ENCODE measurements at regions not wholly inside any gene's neighbourhood (a gene's known extent, or its start where the extent isn't known, plus 50 kb on each side); places are given as distances from the start of the nearest gene placed in this dataset.

- Histone ChIP-seq H3K27me3 (ENCODE audit: control insufficient read depth in 2 of 2, insufficient read depth in 2 of 2, low read length in 2 of 2) (no peaks in the 10 kb centered on the region), H3K27ac (ENCODE audit: low read depth in 1 of 2, low read length in 2 of 2) (no peak overlapping the region), H3K9me3 (replicated peaks in 1 of 2; ENCODE audit: control insufficient read depth in 1 of 2, insufficient read depth in 1 of 2, low read length in 2 of 2) (no peaks in the 10 kb centered on the region), H3K79me2 (ENCODE audit: insufficient read depth, low read length) (no peaks in the 10 kb centered on the region), H3K4me3 (replicated peaks in 1 of 3; ENCODE audit: low read depth in 2 of 3, low read length in 3 of 3) (no peak overlapping the region), H4K20me1 (ENCODE audit: insufficient read depth, low read length) (no peaks in the 10 kb centered on the region), H3K36me3 (replicated peaks in 1 of 2; ENCODE audit: control insufficient read depth in 1 of 2, insufficient read depth in 2 of 2, low read length in 2 of 2) (no peaks in the 10 kb centered on the region), H3K4me1 (ENCODE audit: control insufficient read depth in 1 of 2, insufficient read depth in 2 of 2, low read length in 2 of 2) (peaks cover 0 to 9% of the 10 kb centered on the region in 2 donors), H3K9ac (ENCODE audit: insufficient read depth, low read length, poor library complexity, severe bottlenecking) (no peak overlapping the region), H2AFZ (ENCODE audit: insufficient read depth, low read depth, low read length, poor library complexity, severe bottlenecking) (no peak overlapping the region), H3K4me2 (replicated peaks; ENCODE audit: extremely low read depth, low read length, poor library complexity, severe bottlenecking) (no peak overlapping the region)
- Mint-ChIP-seq H3K27ac (no peak overlapping the region), H3K9me3 (peaks cover 0 to 3% (median 0%) of the 10 kb centered on the region in 7 donors), H3K4me3 (no peak overlapping the region), H3K27me3 (ENCODE audit: low read depth in 3 of 3) (peaks cover 0 to 8% (median 0%) of the 10 kb centered on the region in 3 donors), H3K4me1 (peaks cover 8% of the 10 kb centered on the region), H3K36me3 (no peaks in the 10 kb centered on the region)
- no peak for DNase-seq
- intact Hi-C loops (cut with micrococcal nuclease): loop anchor here in 1 of 2 donors (2.0 kb wide), 1 partner anchor 190 kb away; no protein-coding TSS in a partner anchor
- WGBS (ENCODE audit: insufficient coverage): no CpG with 5 or more reads among the region's 5 CpGs
- TF ChIP-seq, protein P1, sequence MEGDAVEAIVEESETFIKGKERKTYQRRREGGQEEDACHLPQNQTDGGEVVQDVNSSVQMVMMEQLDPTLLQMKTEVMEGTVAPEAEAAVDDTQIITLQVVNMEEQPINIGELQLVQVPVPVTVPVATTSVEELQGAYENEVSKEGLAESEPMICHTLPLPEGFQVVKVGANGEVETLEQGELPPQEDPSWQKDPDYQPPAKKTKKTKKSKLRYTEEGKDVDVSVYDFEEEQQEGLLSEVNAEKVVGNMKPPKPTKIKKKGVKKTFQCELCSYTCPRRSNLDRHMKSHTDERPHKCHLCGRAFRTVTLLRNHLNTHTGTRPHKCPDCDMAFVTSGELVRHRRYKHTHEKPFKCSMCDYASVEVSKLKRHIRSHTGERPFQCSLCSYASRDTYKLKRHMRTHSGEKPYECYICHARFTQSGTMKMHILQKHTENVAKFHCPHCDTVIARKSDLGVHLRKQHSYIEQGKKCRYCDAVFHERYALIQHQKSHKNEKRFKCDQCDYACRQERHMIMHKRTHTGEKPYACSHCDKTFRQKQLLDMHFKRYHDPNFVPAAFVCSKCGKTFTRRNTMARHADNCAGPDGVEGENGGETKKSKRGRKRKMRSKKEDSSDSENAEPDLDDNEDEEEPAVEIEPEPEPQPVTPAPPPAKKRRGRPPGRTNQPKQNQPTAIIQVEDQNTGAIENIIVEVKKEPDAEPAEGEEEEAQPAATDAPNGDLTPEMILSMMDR (IDR thresholded peaks at IDR 0.05): no peak
Measured at GRCh38 chrX:43560247-43560946, 95.7 kb upstream of the MAOA start.

DNA sequence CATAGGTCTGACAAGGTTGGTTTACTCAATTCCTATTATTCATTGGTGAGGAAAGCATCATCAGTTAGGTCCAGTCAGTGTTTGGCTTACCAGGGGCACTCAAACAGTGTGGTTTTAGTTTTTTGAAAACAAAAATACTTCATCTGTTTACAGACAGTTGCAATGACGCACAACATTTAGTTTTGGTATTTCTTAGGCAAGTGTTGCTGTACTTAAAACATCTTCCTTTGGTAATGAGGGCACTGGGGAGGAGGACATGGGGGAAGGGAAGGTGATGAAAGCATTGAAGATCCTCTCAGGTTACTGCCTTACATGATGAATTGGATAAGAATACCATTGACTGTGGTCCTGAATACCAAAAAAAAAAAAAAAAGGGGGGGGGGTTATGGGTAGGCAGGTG is 93.7 kb upstream of the MAOA start:
- TF ChIP-seq, protein P1 (IDR thresholded peaks at IDR 0.05): no peak
- H3K27ac ChIP-seq (ENCODE audit: low read depth in 1 of 2, low read length in 2 of 2): no peak overlapping the region
- intact Hi-C loops (cut with micrococcal nuclease): no loop called here
- H2AFZ ChIP-seq (ENCODE audit: insufficient read depth, low read depth, low read length, poor library complexity, severe bottlenecking): no peak overlapping the region
- H3K4me1 Mint-ChIP-seq: peaks cover 8% of the 10 kb centered on the region
- H3K9me3 Mint-ChIP-seq: peaks cover 0 to 3% (median 0%) of the 10 kb centered on the region in 7 donors
- no peaks in the 10 kb centered on the region for H3K36me3 Mint-ChIP-seq
- peaks cover 0 to 9% of the 10 kb centered on the region in 2 donors for H3K4me1 ChIP-seq (ENCODE audit: control insufficient read depth in 1 of 2, insufficient read depth in 2 of 2, low read length in 2 of 2)
- H3K36me3 ChIP-seq (replicated peaks in 1 of 2; ENCODE audit: control insufficient read depth in 1 of 2, insufficient read depth in 2 of 2, low read length in 2 of 2): no peaks in the 10 kb centered on the region
- peaks cover 0 to 2% (median 0%) of the 10 kb centered on the region in 3 donors for H3K27me3 Mint-ChIP-seq (ENCODE audit: low read depth in 3 of 3)
- no peak for DNase-seq
- H3K9ac ChIP-seq (ENCODE audit: insufficient read depth, low read length, poor library complexity, severe bottlenecking): no peak overlapping the region
- H3K4me2 ChIP-seq (replicated peaks; ENCODE audit: extremely low read depth, low read length, poor library complexity, severe bottlenecking): no peak overlapping the region
- H3K27ac Mint-ChIP-seq: no peak overlapping the region
- H3K79me2 ChIP-seq (ENCODE audit: insufficient read depth, low read length): no peaks in the 10 kb centered on the region
- WGBS (ENCODE audit: insufficient coverage): no CpG with 5 or more reads among the region's 1 CpG
- no peak overlapping the region for H3K4me3 ChIP-seq (replicated peaks in 1 of 3; ENCODE audit: low read depth in 2 of 3, low read length in 3 of 3)
- no peak overlapping the region for H3K4me3 Mint-ChIP-seq
- H4K20me1 ChIP-seq (ENCODE audit: insufficient read depth, low read length): no peaks in the 10 kb centered on the region
- H3K27me3 ChIP-seq (ENCODE audit: control insufficient read depth in 2 of 2, insufficient read depth in 2 of 2, low read length in 2 of 2): no peaks in the 10 kb centered on the region
- no peaks in the 10 kb centered on the region for H3K9me3 ChIP-seq (replicated peaks in 1 of 2; ENCODE audit: control insufficient read depth in 1 of 2, insufficient read depth in 1 of 2, low read length in 2 of 2)
